NOMO-1 treated with dmso at 0.1 percent for 144 hours (cell line): ENCODE measurements at regions not wholly inside any gene's neighbourhood (a gene's known extent, or its start where the extent isn't known, plus 50 kb on each side); places are given as distances from the start of the nearest gene placed in this dataset.

ENCODE experiments used
- DNase-seq: peaks from one replicate; lab custom pipeline; 2025; ENCODE audit not compliant: unreplicated experiment; lab: John Stamatoyannopoulos, UW

GRCh38 chr2:173666171-173666888 lies 298.8 kb downstream of the SP3 start:
- no peak for DNase-seq

- no peak for DNase-seq
Observed at GRCh38 chr2:173667014-173667413, 298.2 kb downstream of the SP3 start.

GRCh38 chr2:173667415-173667814 lies 297.8 kb downstream of the SP3 start:
- no peak for DNase-seq

GRCh38 chr2:173669271-173669853 lies 295.8 kb downstream of the SP3 start:
- no peak for DNase-seq

- DNase-seq, result no peak
Observed at GRCh38 chr2:173669888-173670287, 295.3 kb downstream of the SP3 start.

- no peak for DNase-seq
Observed at GRCh38 chr2:173672573-173673340, 292.4 kb downstream of the SP3 start.

GRCh38 chr2:173673640-173674039 lies 291.5 kb downstream of the SP3 start:
- no peak for DNase-seq

- DNase-seq, result no peak
Observed at GRCh38 chr2:173676647-173677046, 288.5 kb downstream of the SP3 start.

GRCh38 chr2:173678186-173678585 lies 287.0 kb downstream of the SP3 start:
- DNase-seq, result no peak

GRCh38 chr2:173680574-173680973 lies 284.6 kb downstream of the SP3 start:
- no peak for DNase-seq

- DNase-seq, result no peak
Observed at GRCh38 chr2:173681881-173682650, 283.1 kb downstream of the SP3 start.

GRCh38 chr2:173684896-173685459 lies 280.2 kb downstream of the SP3 start:
- DNase-seq, result no peak

GRCh38 chr2:173690349-173690748 lies 274.8 kb downstream of the SP3 start:
- DNase-seq, result no peak

GRCh38 chr2:173692068-173692467 lies 273.1 kb downstream of the SP3 start:
- DNase-seq, result no peak

GRCh38 chr2:173693044-173693589 lies 272.1 kb downstream of the SP3 start:
- no peak for DNase-seq

- no peak for DNase-seq
Observed at GRCh38 chr2:173696274-173696673, 268.9 kb downstream of the SP3 start.

GRCh38 chr2:173697929-173698328 lies 267.2 kb downstream of the SP3 start:
- no peak for DNase-seq

GRCh38 chr2:173705656-173706055 lies 259.5 kb downstream of the SP3 start:
- no peak for DNase-seq

GRCh38 chr2:173706936-173707335 lies 258.2 kb downstream of the SP3 start:
- no peak for DNase-seq

GRCh38 chr2:173708806-173709205 lies 256.4 kb downstream of the SP3 start:
- no peak for DNase-seq

GRCh38 chr2:173711816-173712215 lies 253.4 kb downstream of the SP3 start:
- no peak for DNase-seq
